Central memory CD8-positive, alpha-beta T cell (primary cell): ENCODE measurements at regions not wholly inside any gene's neighbourhood (a gene's known extent, or its start where the extent isn't known, plus 50 kb on each side); places are given as distances from the start of the nearest gene placed in this dataset.
"Not testable (repeated sequence)": the region's sequence is repeated elsewhere in the genome, so short reads cannot be mapped to it uniquely, and the experiment has no call there.

Experiments
- ATAC-seq: fragments of 150-1000 bp; cut with Tn5 transposase; replicated peaks from 2 replicates; pipeline ENCODE4 v1.10.0; 2022; ENCODE audit warnings: mild to moderate bottlenecking, moderate FRiP score, moderate number of reproducible peaks; ENCODE audit not compliant: poor library complexity, severe bottlenecking; ENCODE audit errors: extremely low read depth
- DNase-seq, 2 donors: peaks; one replicate each; pipeline ENCODE4 v3.0.0; 2021; ENCODE audit warnings: low spot score in 2 of 2
- H3K27ac Mint-ChIP-seq: one replicate; pipeline ENCODE4 v1.8.0; 2022; ENCODE audit warnings: low read depth, mild to moderate bottlenecking, moderate library complexity, mixed read lengths
- H3K27me3 Mint-ChIP-seq: one replicate; pipeline ENCODE4 v1.8.0; 2022; ENCODE audit warnings: mixed read lengths
- H3K36me3 Mint-ChIP-seq: one replicate; pipeline ENCODE4 v1.8.0; 2022; ENCODE audit warnings: mild to moderate bottlenecking, moderate library complexity, mixed read lengths; ENCODE audit not compliant: insufficient read depth
- H3K4me1 Mint-ChIP-seq: one replicate; pipeline ENCODE4 v1.8.0; 2022; ENCODE audit warnings: mixed read lengths
- H3K4me3 Mint-ChIP-seq: one replicate; pipeline ENCODE4 v1.8.0; 2022; ENCODE audit warnings: mild to moderate bottlenecking, moderate library complexity, mixed read lengths
- H3K9me3 Mint-ChIP-seq: one replicate; pipeline ENCODE4 v1.8.0; 2022; ENCODE audit warnings: mixed read lengths

DNA sequence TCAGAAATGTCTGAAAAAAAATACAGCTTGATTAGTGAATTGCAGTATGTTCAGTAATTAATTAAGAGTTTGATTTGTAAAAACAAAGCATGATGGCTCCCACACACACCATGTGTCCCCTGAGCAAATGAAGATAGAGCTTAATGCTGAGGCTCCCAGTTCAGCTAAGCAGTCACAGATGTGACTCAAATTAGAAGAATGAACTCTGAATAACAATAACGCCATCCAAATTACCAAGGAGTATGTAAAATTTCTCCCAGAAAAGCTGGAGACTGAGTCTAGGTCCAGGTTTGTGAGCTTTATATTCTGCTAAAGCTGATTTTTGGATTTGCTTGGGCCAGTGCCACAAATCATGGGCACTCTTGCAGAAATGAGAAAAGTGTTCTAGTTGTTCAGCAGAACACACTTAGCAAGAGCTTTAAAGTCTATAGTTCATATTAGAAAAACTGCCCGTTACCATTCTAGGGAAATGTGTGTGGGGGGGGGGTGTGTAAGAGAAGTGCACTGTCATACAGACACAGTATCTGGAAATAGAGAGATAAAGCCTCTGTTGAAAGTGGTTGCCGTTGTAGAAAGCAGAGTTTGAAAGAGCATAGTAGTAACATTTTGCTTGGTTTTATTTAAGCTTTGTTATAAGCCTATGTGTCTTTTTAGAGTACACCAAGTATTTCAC is 253.1 kb downstream of the BCAT1 start:
- H3K4me3 Mint-ChIP-seq = no peak overlapping the region
- DNase-seq = no peak
- no peak for ATAC-seq
- H3K27ac Mint-ChIP-seq = no peak overlapping the region
- H3K36me3 Mint-ChIP-seq = peaks cover 2% of the 10 kb centered on the region
- no peaks in the 10 kb centered on the region for H3K4me1 Mint-ChIP-seq
- H3K9me3 Mint-ChIP-seq = no peaks in the 10 kb centered on the region
- no peaks in the 10 kb centered on the region for H3K27me3 Mint-ChIP-seq

DNA sequence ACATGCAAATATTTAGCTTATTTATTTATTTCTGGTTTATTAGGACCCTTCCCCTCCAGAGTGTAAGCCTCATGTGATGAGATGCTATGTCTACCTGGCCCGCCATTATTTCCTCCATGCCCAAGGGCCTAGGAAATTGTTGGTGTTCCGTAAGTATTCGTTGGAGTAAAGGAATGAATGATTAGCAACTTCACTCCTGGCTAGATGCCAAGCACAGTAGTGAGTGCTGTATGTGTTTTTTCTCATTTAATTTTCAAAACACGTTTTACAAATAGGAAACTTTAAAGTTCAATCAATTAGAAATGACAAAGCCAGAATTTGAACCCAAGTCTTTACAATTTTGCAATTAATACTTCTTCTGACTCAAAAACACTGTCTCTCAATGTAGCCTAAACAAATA is 253.8 kb downstream of the BCAT1 start:
- ATAC-seq = no peak
- Mint-ChIP-seq H3K9me3 (no peaks in the 10 kb centered on the region), H3K27me3 (no peaks in the 10 kb centered on the region), H3K4me1 (no peaks in the 10 kb centered on the region), H3K27ac (no peak overlapping the region), H3K4me3 (no peak overlapping the region), H3K36me3 (peaks cover 2% of the 10 kb centered on the region)
- no peak for DNase-seq

GRCh38 chr12:24688601-24689000 is 260.3 kb downstream of the BCAT1 start:
- Mint-ChIP-seq H3K4me3 (no peak overlapping the region), H3K36me3 (peaks cover 2% of the 10 kb centered on the region), H3K4me1 (no peaks in the 10 kb centered on the region), H3K27me3 (peaks cover 10% of the 10 kb centered on the region), H3K9me3 (no peaks in the 10 kb centered on the region), H3K27ac (no peak overlapping the region)
- ATAC-seq (no peak), DNase-seq (no peak)

GRCh38 chr12:24681570-24681969 is 267.3 kb downstream of the BCAT1 start:
- Mint-ChIP-seq H3K9me3 (no peaks in the 10 kb centered on the region), H3K4me3 (no peak overlapping the region), H3K4me1 (no peaks in the 10 kb centered on the region), H3K36me3 (no peaks in the 10 kb centered on the region), H3K27me3 (no peaks in the 10 kb centered on the region), H3K27ac (no peak overlapping the region)
- ATAC-seq = no peak
- DNase-seq = no peak

DNA sequence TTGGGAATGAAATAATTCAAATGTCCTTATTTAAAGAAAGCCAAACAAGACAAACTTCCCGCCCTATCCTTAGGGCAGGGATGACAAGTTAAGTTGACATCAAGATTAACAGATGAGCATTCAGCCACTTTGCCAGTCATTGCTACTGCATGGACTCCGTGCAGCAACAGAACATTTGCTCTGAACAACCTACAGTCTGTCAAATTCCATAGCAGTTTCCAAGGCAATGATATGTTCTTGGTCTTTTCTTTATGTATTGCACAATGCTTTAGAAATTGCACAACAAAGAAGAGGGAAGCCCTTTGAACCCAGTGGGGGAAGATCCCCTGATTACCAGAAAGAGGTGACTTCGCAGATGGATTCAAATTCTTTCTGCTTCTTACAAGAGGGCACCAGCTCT is 269.8 kb downstream of the BCAT1 start:
- no peaks in the 10 kb centered on the region for H3K27me3 Mint-ChIP-seq
- no peak for DNase-seq
- H3K27ac Mint-ChIP-seq = no peak overlapping the region
- H3K4me1 Mint-ChIP-seq = no peaks in the 10 kb centered on the region
- no peak for ATAC-seq
- no peak overlapping the region for H3K4me3 Mint-ChIP-seq
- H3K36me3 Mint-ChIP-seq = no peaks in the 10 kb centered on the region
- H3K9me3 Mint-ChIP-seq = no peaks in the 10 kb centered on the region

DNA sequence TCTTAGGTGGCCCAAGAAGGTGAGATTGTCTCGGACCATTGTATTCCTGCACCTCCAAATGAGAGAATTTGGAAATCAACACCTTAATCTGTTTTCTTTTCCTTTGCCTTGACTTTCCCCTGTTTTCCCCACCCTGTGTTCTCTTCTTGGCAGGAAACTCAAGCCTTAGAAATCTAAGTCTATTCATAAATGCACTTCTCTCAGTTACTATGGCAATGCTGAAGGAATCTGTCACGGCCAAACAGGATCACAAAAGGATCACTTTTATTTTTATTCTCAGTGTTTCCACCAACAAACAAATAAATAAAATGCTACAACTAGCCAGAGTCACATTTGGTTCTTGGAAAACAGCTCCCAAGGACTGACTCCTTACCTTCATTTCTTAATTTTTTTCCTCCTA is 270.5 kb downstream of the BCAT1 start:
- ATAC-seq (no peak), DNase-seq (no peak)
- no peaks in the 10 kb centered on the region for H3K27me3 Mint-ChIP-seq
- H3K4me3 Mint-ChIP-seq = no peak overlapping the region
- H3K4me1 Mint-ChIP-seq = no peaks in the 10 kb centered on the region
- H3K9me3 Mint-ChIP-seq = no peaks in the 10 kb centered on the region
- H3K27ac Mint-ChIP-seq = no peak overlapping the region
- H3K36me3 Mint-ChIP-seq = no peaks in the 10 kb centered on the region

- H3K9me3 Mint-ChIP-seq = no peaks in the 10 kb centered on the region
- no peaks in the 10 kb centered on the region for H3K36me3 Mint-ChIP-seq
- no peaks in the 10 kb centered on the region for H3K4me1 Mint-ChIP-seq
- peaks cover 20% of the 10 kb centered on the region for H3K27me3 Mint-ChIP-seq
- ATAC-seq (no peak), DNase-seq (no peak)
- H3K27ac Mint-ChIP-seq = no peak overlapping the region
- no peak overlapping the region for H3K4me3 Mint-ChIP-seq
Observed at GRCh38 chr12:24668563-24668962, 280.3 kb downstream of the BCAT1 start.

DNA sequence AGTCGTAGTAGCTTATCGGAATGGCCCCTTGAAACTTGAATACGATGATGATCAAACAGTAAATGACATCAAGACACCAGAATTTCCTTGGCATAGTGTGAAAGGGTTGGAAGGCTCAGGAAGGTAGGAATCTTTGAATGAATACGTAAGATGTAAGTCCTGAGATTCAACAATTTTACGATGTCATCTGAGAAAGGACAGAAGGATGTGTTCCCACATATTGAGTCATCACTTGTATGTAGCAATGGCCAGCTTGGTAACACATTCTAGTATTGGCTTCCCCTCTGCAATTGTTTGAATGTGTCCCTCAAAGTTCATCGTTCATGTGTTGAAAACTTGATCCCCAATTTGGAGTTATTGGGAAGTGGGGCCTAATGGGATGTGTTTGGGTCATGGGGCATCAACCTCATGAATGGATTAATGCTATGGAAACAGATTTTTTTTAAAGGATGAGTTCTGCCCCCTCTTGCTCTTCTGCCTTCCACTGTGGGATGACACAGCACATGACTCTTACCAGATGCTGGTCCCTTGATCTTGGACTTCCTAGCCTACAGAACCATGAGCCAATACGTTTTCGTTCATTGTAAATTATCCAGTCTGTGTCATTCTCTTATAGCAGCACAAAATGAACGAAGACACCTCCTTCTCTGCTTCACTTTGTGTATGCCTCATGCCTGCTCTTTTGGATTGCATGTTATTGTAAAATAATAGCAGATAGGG is 284.6 kb downstream of the BCAT1 start:
- ATAC-seq (no peak), DNase-seq (no peak)
- no peaks in the 10 kb centered on the region for H3K9me3 Mint-ChIP-seq
- no peak overlapping the region for H3K27ac Mint-ChIP-seq
- H3K4me1 Mint-ChIP-seq = no peaks in the 10 kb centered on the region
- H3K27me3 Mint-ChIP-seq = peaks cover 36% of the 10 kb centered on the region
- H3K36me3 Mint-ChIP-seq = no peaks in the 10 kb centered on the region
- H3K4me3 Mint-ChIP-seq = no peak overlapping the region

DNA sequence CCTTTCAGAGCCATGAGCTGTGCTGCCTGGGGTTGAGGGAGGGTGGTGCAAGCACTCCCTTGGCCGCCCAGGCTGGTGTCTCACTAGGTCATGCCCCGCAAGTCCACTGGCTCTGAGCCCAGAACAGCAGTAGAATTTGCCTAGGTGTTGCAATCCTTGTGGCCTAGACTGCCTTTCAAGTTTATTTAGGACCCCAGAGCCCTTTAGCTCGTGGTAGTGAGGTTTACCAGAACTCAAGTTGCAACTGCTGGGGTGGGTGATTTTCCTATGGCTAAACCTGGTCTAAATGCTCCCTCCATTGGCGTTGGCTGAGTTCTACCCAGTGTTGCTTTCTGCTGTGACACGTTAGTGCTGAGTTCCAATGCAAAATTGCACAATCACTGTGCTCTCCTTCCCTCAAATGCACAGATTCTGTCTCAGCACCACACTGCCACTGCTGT is 287.2 kb downstream of the BCAT1 start:
- H3K4me1 Mint-ChIP-seq = no peaks in the 10 kb centered on the region
- no peaks in the 10 kb centered on the region for H3K36me3 Mint-ChIP-seq
- no peak overlapping the region for H3K4me3 Mint-ChIP-seq
- DNase-seq (no peak), ATAC-seq (no peak)
- H3K9me3 Mint-ChIP-seq = no peaks in the 10 kb centered on the region
- H3K27ac Mint-ChIP-seq = no peak overlapping the region
- H3K27me3 Mint-ChIP-seq = peaks cover 43% of the 10 kb centered on the region

DNA sequence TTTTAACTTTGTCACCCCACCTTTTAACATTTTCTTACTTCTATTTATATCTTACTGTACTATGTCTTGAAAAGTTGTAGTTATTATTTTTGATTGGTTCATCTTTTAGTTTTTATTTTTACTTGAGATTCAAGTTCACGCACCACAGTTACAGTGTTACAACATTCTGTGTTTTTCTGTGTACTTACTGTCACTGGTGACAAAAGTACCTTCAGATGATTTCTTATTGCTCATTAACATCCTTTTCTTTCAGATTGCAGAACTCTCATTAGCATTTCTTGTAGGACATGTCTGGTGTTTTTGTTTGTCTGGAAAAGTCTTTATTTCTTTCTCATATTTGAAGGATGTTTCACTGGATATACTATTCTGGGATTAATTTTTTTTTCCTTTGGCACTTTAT is 289.9 kb downstream of the BCAT1 start:
- H3K4me1 Mint-ChIP-seq = no peaks in the 10 kb centered on the region
- no peak overlapping the region for H3K4me3 Mint-ChIP-seq
- H3K9me3 Mint-ChIP-seq = no peaks in the 10 kb centered on the region
- peaks cover 26% of the 10 kb centered on the region for H3K27me3 Mint-ChIP-seq
- no peak for DNase-seq
- no peak for ATAC-seq
- no peak overlapping the region for H3K27ac Mint-ChIP-seq
- H3K36me3 Mint-ChIP-seq = no peaks in the 10 kb centered on the region

GRCh38 chr12:24654344-24654743 is 294.6 kb downstream of the BCAT1 start:
- H3K4me1 Mint-ChIP-seq, ATAC-seq, H3K27ac Mint-ChIP-seq, H3K27me3 Mint-ChIP-seq, H3K36me3 Mint-ChIP-seq, H3K4me3 Mint-ChIP-seq, DNase-seq, H3K9me3 Mint-ChIP-seq: not testable (repeated sequence)

- no peak for DNase-seq
- Mint-ChIP-seq H3K27ac (no peak overlapping the region), H3K4me3 (no peak overlapping the region), H3K9me3 (no peaks in the 10 kb centered on the region), H3K36me3 (peaks cover 3% of the 10 kb centered on the region), H3K4me1 (no peaks in the 10 kb centered on the region), H3K27me3 (no peaks in the 10 kb centered on the region)
- no peak for ATAC-seq
Observed at GRCh38 chr12:24649634-24650033, 299.3 kb downstream of the BCAT1 start.

DNA sequence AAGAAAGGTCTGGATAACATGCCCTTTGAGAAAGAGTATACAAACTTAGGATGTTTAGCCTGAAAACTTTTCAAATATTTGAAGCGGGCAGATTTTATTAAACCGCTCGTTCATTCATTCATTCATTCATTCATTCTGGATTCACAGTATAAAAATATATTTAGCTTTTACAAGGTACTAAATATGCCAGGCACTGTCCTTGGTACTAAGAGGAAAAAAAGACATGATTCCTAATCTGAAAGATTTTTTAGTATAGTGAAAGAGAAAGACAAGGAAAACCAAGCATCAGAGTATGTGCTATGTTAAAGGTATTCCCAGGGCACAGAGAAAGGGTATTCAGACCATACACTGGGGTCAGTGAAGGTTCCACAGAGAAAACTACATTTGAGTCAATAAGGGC is 299.7 kb downstream of the BCAT1 start:
- Mint-ChIP-seq H3K4me3 (no peak overlapping the region), H3K4me1 (no peaks in the 10 kb centered on the region), H3K9me3 (no peaks in the 10 kb centered on the region), H3K27ac (no peak overlapping the region), H3K36me3 (peaks cover 3% of the 10 kb centered on the region), H3K27me3 (no peaks in the 10 kb centered on the region)
- ATAC-seq = no peak
- no peak for DNase-seq
